Kidney tubule cell (primary cell): ENCODE measurements at regions not wholly inside any gene's neighbourhood (a gene's known extent, or its start where the extent isn't known, plus 50 kb on each side); places are given as distances from the start of the nearest gene placed in this dataset.
A peak's percentile ranks its signal among the peaks of the same experiment; 100 is the strongest.
"Not testable (repeated sequence)": the region's sequence is repeated elsewhere in the genome, so short reads cannot be mapped to it uniquely, and the experiment has no call there.

Source experiments
- DNase-seq: peaks from one replicate; pipeline ENCODE4 v3.0.0-alpha.2; 2018; ENCODE audit warnings: low spot score

GRCh38 chr2:53610260-53610659 lies 157.3 kb upstream of the CHAC2 start:
- no peak for DNase-seq

GRCh38 chr2:53609551-53609950 lies 158.1 kb upstream of the CHAC2 start:
- DNase-seq: no peak

GRCh38 chr2:53608293-53608692 lies 159.3 kb upstream of the CHAC2 start:
- no peak for DNase-seq

- peak; percentile 7 for DNase-seq
Measured at GRCh38 chr2:53600815-53601214, 166.8 kb upstream of the CHAC2 start.

- not testable (repeated sequence) for DNase-seq
Measured at GRCh38 chr2:53586733-53587612, 180.6 kb upstream of the CHAC2 start.

GRCh38 chr2:53584986-53585385 lies 182.6 kb upstream of the CHAC2 start:
- DNase-seq: no peak

- no peak for DNase-seq
Measured at GRCh38 chr2:53583583-53583982, 184.0 kb upstream of the CHAC2 start.

GRCh38 chr2:53582556-53582955 lies 185.0 kb upstream of the CHAC2 start:
- DNase-seq: no peak

- no peak for DNase-seq
Measured at GRCh38 chr2:53576166-53576565, 191.4 kb upstream of the CHAC2 start.

- no peak for DNase-seq
Measured at GRCh38 chr2:53575721-53576124, 191.9 kb upstream of the CHAC2 start.

- no peak for DNase-seq
Measured at GRCh38 chr2:53572696-53573095, 194.9 kb upstream of the CHAC2 start.

GRCh38 chr2:53569957-53570727 lies 197.5 kb upstream of the CHAC2 start:
- DNase-seq: no peak

GRCh38 chr2:53568469-53568868 lies 199.1 kb upstream of the CHAC2 start:
- DNase-seq: no peak

- no peak for DNase-seq
Measured at GRCh38 chr2:53567073-53567472, 200.5 kb upstream of the CHAC2 start.

- DNase-seq: no peak
Measured at GRCh38 chr2:53562407-53562806, 205.2 kb upstream of the CHAC2 start.

- no peak for DNase-seq
Measured at GRCh38 chr2:53561155-53561554, 206.4 kb upstream of the CHAC2 start.

- DNase-seq: peak; percentile 71
Measured at GRCh38 chr2:53559302-53559966, 208.2 kb upstream of the CHAC2 start.

GRCh38 chr2:53558867-53559266 lies 208.7 kb upstream of the CHAC2 start:
- no peak for DNase-seq

GRCh38 chr2:53549497-53549896 lies 218.1 kb upstream of the CHAC2 start:
- no peak for DNase-seq

GRCh38 chr2:53545604-53546003 lies 222.0 kb upstream of the CHAC2 start:
- DNase-seq: no peak

GRCh38 chr2:53544871-53545558 lies 222.6 kb upstream of the CHAC2 start:
- DNase-seq: no peak

GRCh38 chr2:53543083-53543482 lies 224.5 kb upstream of the CHAC2 start:
- no peak for DNase-seq
